ENCODE measurements at regions not wholly inside any gene's neighbourhood (a gene's known extent, or its start where the extent isn't known, plus 50 kb on each side); places are given as distances from the start of the nearest gene placed in this dataset.

DNA sequence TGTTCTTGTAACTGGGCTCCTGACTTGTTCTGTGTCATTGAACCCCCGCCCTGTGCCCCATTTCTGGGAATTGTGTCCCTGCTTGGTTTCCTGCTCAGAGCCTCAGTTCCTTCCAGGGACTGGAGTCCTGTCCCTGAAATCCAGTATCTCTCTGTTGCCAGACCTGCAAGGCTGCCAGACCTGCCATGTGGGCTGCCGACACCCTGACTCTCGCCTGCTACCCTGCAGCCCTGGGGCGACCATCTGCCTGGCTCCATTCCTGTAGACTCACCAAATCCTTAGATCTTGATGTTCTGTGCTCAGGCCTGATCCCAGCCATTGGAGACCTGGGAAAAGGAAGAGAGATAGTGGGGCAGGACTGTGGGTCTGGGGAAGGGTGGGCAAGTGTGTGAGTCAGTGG lies 383.3 kb upstream of the PROX1 start:
- Histone ChIP-seq H3K9ac (ENCODE audit: control insufficient read depth, extremely low read depth, insufficient read depth, low read length) (no peak overlapping the region), H4K20me1 (ENCODE audit: control insufficient read depth, extremely low read depth, insufficient read depth, low read length) (no peaks in the 10 kb centered on the region), H3K9me3 (ENCODE audit: control insufficient read depth, low read depth, low read length) (no peaks in the 10 kb centered on the region), H3K27me3 (ENCODE audit: control insufficient read depth, extremely low read depth, insufficient read depth, low read length) (no peaks in the 10 kb centered on the region), H2AFZ (ENCODE audit: control insufficient read depth, low read length) (no peak overlapping the region), H3K4me3 (ENCODE audit: control insufficient read depth in 2 of 3, extremely low read depth in 1 of 3, insufficient read depth in 2 of 3, low read depth in 1 of 3, low read length in 3 of 3) (no peak overlapping the region), H3K4me1 (ENCODE audit: control insufficient read depth, extremely low read depth, insufficient read depth, low read length) (no peaks in the 10 kb centered on the region), H3K36me3 (ENCODE audit: control insufficient read depth in 2 of 2, extremely low read depth in 1 of 2, insufficient read depth in 2 of 2, low read length in 2 of 2) (no peaks in the 10 kb centered on the region), H3K27ac (ENCODE audit: control insufficient read depth, insufficient read depth, low read length) (no peak overlapping the region), H3K79me2 (ENCODE audit: control insufficient read depth, insufficient read depth, low read length) (no peaks in the 10 kb centered on the region), H3K9me1 (ENCODE audit: control insufficient read depth, extremely low read depth, insufficient read depth, low read length) (no peaks in the 10 kb centered on the region), H3K4me2 (ENCODE audit: control insufficient read depth, extremely low read depth, insufficient read depth, low read depth, low read length) (no peak overlapping the region)
- dilution Hi-C loops (cut with MboI; ENCODE audit: extremely low pct_ligation_motif_present, low sequenced_read_pairs) = no loop called here
- FAIRE-seq (no peak), DNase-seq (ENCODE audit: low read depth, low spot score) (no peak)
- TF ChIP-seq CTCF (optimal IDR thresholded peaks at IDR 0.05 in 1 of 3, IDR thresholded peaks at IDR 0.05 in 1 of 3, conservative IDR thresholded peaks at IDR 0.05 in 1 of 3; ENCODE audit: extremely low read depth in 1 of 3, insufficient read depth in 2 of 3, low read length in 3 of 3) = no peak
- no peak for TF ChIP-seq EZH2 (IDR thresholded peaks at IDR 0.05; ENCODE audit: low read length)

GRCh38 chr1:213605732-213606131 lies 382.0 kb upstream of the PROX1 start:
- H3K9me3 ChIP-seq (ENCODE audit: control insufficient read depth, low read depth, low read length) = no peaks in the 10 kb centered on the region
- TF ChIP-seq EZH2 (IDR thresholded peaks at IDR 0.05; ENCODE audit: low read length) = no peak
- no peak for TF ChIP-seq CTCF (optimal IDR thresholded peaks at IDR 0.05 in 1 of 3, IDR thresholded peaks at IDR 0.05 in 1 of 3, conservative IDR thresholded peaks at IDR 0.05 in 1 of 3; ENCODE audit: extremely low read depth in 1 of 3, insufficient read depth in 2 of 3, low read length in 3 of 3)
- H3K9ac ChIP-seq (ENCODE audit: control insufficient read depth, extremely low read depth, insufficient read depth, low read length) = no peak overlapping the region
- H3K27me3 ChIP-seq (ENCODE audit: control insufficient read depth, extremely low read depth, insufficient read depth, low read length) = no peaks in the 10 kb centered on the region
- H3K4me1 ChIP-seq (ENCODE audit: control insufficient read depth, extremely low read depth, insufficient read depth, low read length) = no peaks in the 10 kb centered on the region
- no peak overlapping the region for H3K4me2 ChIP-seq (ENCODE audit: control insufficient read depth, extremely low read depth, insufficient read depth, low read depth, low read length)
- no peak overlapping the region for H3K27ac ChIP-seq (ENCODE audit: control insufficient read depth, insufficient read depth, low read length)
- FAIRE-seq (no peak), DNase-seq (ENCODE audit: low read depth, low spot score) (no peak)
- H3K9me1 ChIP-seq (ENCODE audit: control insufficient read depth, extremely low read depth, insufficient read depth, low read length) = no peaks in the 10 kb centered on the region
- no peak overlapping the region for H3K4me3 ChIP-seq (ENCODE audit: control insufficient read depth in 2 of 3, extremely low read depth in 1 of 3, insufficient read depth in 2 of 3, low read depth in 1 of 3, low read length in 3 of 3)
- H3K36me3 ChIP-seq (ENCODE audit: control insufficient read depth in 2 of 2, extremely low read depth in 1 of 2, insufficient read depth in 2 of 2, low read length in 2 of 2) = no peaks in the 10 kb centered on the region
- no peak overlapping the region for H2AFZ ChIP-seq (ENCODE audit: control insufficient read depth, low read length)
- no peaks in the 10 kb centered on the region for H3K79me2 ChIP-seq (ENCODE audit: control insufficient read depth, insufficient read depth, low read length)
- H4K20me1 ChIP-seq (ENCODE audit: control insufficient read depth, extremely low read depth, insufficient read depth, low read length) = no peaks in the 10 kb centered on the region
- dilution Hi-C loops (cut with MboI; ENCODE audit: extremely low pct_ligation_motif_present, low sequenced_read_pairs) = no loop called here
